Colonic mucosa (tissue), 4 donors: ENCODE measurements at regions not wholly inside any gene's neighbourhood (a gene's known extent, or its start where the extent isn't known, plus 50 kb on each side); places are given as distances from the start of the nearest gene placed in this dataset.

ENCODE experiments used
- DNase-seq: peaks from one replicate; pipeline ENCODE4 v3.0.0-alpha.2; 2020
- H3K27ac ChIP-seq: fragments of 200-600 bp; one replicate; pipeline ENCODE4 v1.8.0; 2021
- H3K27me3 ChIP-seq: fragments of 200-600 bp; one replicate; pipeline ENCODE4 v1.8.0; 2021
- H3K36me3 ChIP-seq: fragments of 200-600 bp; one replicate; pipeline ENCODE4 v1.8.0; 2021
- H3K4me1 ChIP-seq: fragments of 200-600 bp; one replicate; pipeline ENCODE4 v1.8.0; 2021; ENCODE audit warnings: mild to moderate bottlenecking
- H3K4me3 ChIP-seq: fragments of 200-600 bp; one replicate; pipeline ENCODE4 v1.8.0; 2021
- H3K9ac ChIP-seq, 2 donors: one replicate each; pipeline ENCODE4 v1.7.0; 2013; ENCODE audit warnings: control low read depth in 2 of 2, low read depth in 2 of 2, low read length in 2 of 2
- H3K9me3 ChIP-seq: fragments of 200-600 bp; one replicate; pipeline ENCODE4 v1.8.0; 2021
- intact Hi-C: fragments of 100-400 bp; cut with DNase I; formaldehyde crosslinking; loops from one replicate; pipeline ENCODE4 v1.14.1; 2022
- TF ChIP-seq, protein P1 (sequence below): fragments of 200-600 bp; IDR thresholded peaks from one replicate; pipeline ENCODE4 v1.8.0; 2022; ENCODE audit warnings: antibody characterized with exemption, mild to moderate bottlenecking
- donor health status: healthy.
- donor health status: DM: no; HTN: no; CAD: no.
- donor health status: DM: no; HTN: no; CAD: no.

GRCh38 chr14:51430633-51431032 lies 190.6 kb downstream of the TMX1 start:
- no peak overlapping the region for H3K9ac ChIP-seq
- H3K36me3 ChIP-seq: no peaks in the 10 kb centered on the region
- no peak overlapping the region for H3K4me3 ChIP-seq
- TF ChIP-seq, protein P1, sequence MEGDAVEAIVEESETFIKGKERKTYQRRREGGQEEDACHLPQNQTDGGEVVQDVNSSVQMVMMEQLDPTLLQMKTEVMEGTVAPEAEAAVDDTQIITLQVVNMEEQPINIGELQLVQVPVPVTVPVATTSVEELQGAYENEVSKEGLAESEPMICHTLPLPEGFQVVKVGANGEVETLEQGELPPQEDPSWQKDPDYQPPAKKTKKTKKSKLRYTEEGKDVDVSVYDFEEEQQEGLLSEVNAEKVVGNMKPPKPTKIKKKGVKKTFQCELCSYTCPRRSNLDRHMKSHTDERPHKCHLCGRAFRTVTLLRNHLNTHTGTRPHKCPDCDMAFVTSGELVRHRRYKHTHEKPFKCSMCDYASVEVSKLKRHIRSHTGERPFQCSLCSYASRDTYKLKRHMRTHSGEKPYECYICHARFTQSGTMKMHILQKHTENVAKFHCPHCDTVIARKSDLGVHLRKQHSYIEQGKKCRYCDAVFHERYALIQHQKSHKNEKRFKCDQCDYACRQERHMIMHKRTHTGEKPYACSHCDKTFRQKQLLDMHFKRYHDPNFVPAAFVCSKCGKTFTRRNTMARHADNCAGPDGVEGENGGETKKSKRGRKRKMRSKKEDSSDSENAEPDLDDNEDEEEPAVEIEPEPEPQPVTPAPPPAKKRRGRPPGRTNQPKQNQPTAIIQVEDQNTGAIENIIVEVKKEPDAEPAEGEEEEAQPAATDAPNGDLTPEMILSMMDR: no peak
- no peaks in the 10 kb centered on the region for H3K9me3 ChIP-seq
- DNase-seq: no peak
- H3K27me3 ChIP-seq: no peaks in the 10 kb centered on the region
- no peak overlapping the region for H3K27ac ChIP-seq
- no peaks in the 10 kb centered on the region for H3K4me1 ChIP-seq
- intact Hi-C loops: no loop called here

GRCh38 chr14:51431033-51431709 lies 191.1 kb downstream of the TMX1 start:
- H3K36me3 ChIP-seq: no peaks in the 10 kb centered on the region
- intact Hi-C loops: no loop called here
- TF ChIP-seq, protein P1: no peak
- H3K9me3 ChIP-seq: no peaks in the 10 kb centered on the region
- no peaks in the 10 kb centered on the region for H3K4me1 ChIP-seq
- no peaks in the 10 kb centered on the region for H3K27me3 ChIP-seq
- DNase-seq: no peak
- no peak overlapping the region for H3K4me3 ChIP-seq
- H3K27ac ChIP-seq: no peak overlapping the region
- H3K9ac ChIP-seq: no peak overlapping the region

GRCh38 chr14:51431741-51432140 lies 191.7 kb downstream of the TMX1 start:
- no peak overlapping the region for H3K4me3 ChIP-seq
- H3K9me3 ChIP-seq: no peaks in the 10 kb centered on the region
- no peaks in the 10 kb centered on the region for H3K4me1 ChIP-seq
- TF ChIP-seq, protein P1: no peak
- no peak for DNase-seq
- H3K9ac ChIP-seq: no peak overlapping the region
- no peak overlapping the region for H3K27ac ChIP-seq
- intact Hi-C loops: no loop called here
- H3K36me3 ChIP-seq: no peaks in the 10 kb centered on the region
- H3K27me3 ChIP-seq: no peaks in the 10 kb centered on the region

DNA sequence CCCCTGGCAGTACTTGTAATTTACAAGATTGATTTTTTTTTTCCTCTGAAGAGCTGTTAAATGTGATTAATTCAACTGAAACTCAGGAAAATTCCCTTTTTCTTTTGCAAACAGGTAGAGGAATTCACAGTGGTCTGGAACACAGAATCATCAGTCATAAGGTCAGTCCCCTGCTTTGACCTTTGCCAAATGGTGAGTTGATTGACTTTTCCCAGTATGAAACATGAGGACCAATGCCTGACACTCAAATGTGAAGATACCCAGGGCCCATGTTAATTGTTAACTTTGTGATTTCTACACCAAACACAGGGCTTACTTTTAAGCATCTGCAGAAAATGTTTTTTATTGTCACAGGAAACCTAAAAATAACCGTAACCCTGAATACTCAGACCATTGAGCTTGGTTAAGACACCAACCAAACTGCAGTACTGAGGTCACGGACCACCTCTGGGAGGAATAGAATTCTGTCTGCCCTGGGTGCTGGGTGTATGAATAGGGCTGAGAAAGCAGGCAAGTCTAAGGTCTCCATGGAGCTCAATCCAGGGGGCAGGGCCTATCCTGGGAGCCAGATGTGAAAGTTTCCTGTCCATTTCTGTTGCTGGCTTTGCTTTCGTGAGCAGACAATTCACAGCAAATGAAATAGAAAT lies 192.4 kb downstream of the TMX1 start:
- Histone ChIP-seq H3K27me3 (no peaks in the 10 kb centered on the region), H3K9me3 (no peaks in the 10 kb centered on the region), H3K36me3 (no peaks in the 10 kb centered on the region), H3K9ac (no peak overlapping the region), H3K4me3 (no peak overlapping the region), H3K4me1 (no peaks in the 10 kb centered on the region), H3K27ac (no peak overlapping the region)
- intact Hi-C loops: no loop called here
- TF ChIP-seq, protein P1: no peak
- no peak for DNase-seq

GRCh38 chr14:51436630-51437029 lies 196.6 kb downstream of the TMX1 start:
- H3K9ac ChIP-seq: no peak overlapping the region
- TF ChIP-seq, protein P1: no peak
- no peaks in the 10 kb centered on the region for H3K36me3 ChIP-seq
- intact Hi-C loops: no loop called here
- no peaks in the 10 kb centered on the region for H3K27me3 ChIP-seq
- H3K27ac ChIP-seq: no peak overlapping the region
- H3K9me3 ChIP-seq: no peaks in the 10 kb centered on the region
- H3K4me1 ChIP-seq: no peaks in the 10 kb centered on the region
- no peak overlapping the region for H3K4me3 ChIP-seq
- DNase-seq: no peak
